GM12878 (cell line): ENCODE measurements at regions not wholly inside any gene's neighbourhood (a gene's known extent, or its start where the extent isn't known, plus 50 kb on each side); places are given as distances from the start of the nearest gene placed in this dataset.

Experiments used
- ATAC-seq: fragments of 200-7000 bp; cut with Tn5 transposase; 3 replicates; pipeline ENCODE4 v1.9.1; 2020; ENCODE audit warnings: mild to moderate bottlenecking, moderate library complexity
- BruUV-seq: library from RNA; stranded (reverse); fragments of 400-500 nt; replicated peaks from 2 replicates; lab custom pipeline; 2021; lab: Mats Ljungman, UMichigan
- CTCF ChIA-PET: fragments of 300-600 bp; sonication (Branson Sonifier 250); formaldehyde crosslinking; extraction: SDS; loops from one replicate; lab custom pipeline; 2021; ENCODE audit warnings: inconsistent platforms; lab: Yijun Ruan, JAX
- POLR2A ChIA-PET: fragments of 350-600 bp; formaldehyde crosslinking; extraction: SDS; loops from one replicate; lab custom pipeline; 2021; ENCODE audit warnings: inconsistent platforms; lab: Charles Lee
- RAD21 ChIA-PET: fragments of 300-600 bp; sonication (Branson Sonifier 250); formaldehyde crosslinking; loops from one replicate; lab custom pipeline; 2023; ENCODE audit warnings: antibody characterized with exemption; ENCODE audit not compliant: unreplicated experiment; lab: Charles Lee
- SMC1A ChIA-PET: fragments of 300-600 bp; sonication (Branson Sonifier 250); formaldehyde crosslinking; loops from one replicate; lab custom pipeline; 2023; ENCODE audit not compliant: unreplicated experiment, uncharacterized antibody; lab: Charles Lee
- DNase-seq: peaks from one replicate; pipeline ENCODE4 v3.0.0-alpha.2; 2011; ENCODE audit warnings: low read depth, low spot score
- FAIRE-seq: peaks from 3 replicates; lab custom pipeline; 2011; peaks lifted over from hg19 to GRCh38; lab: Jason Lieb, UNC
- H2AFZ ChIP-seq: 2 replicates; pipeline ENCODE4 v1.6.0; 2011; ENCODE audit warnings: low read depth, low read length, control low read depth; ENCODE audit not compliant: control insufficient read depth
- H3K27ac ChIP-seq: 2 replicates; pipeline ENCODE4 v1.5.1; 2011; ENCODE audit warnings: control low read depth; ENCODE audit not compliant: control insufficient read depth, insufficient read depth
- H3K27me3 ChIP-seq, 2 experiments: replicated peaks in 1 of 2; 2 replicates each; pipeline versions ENCODE4 v1.6.0 to v1.6.1; 2011; ENCODE audit warnings: low read length in 1 of 2; ENCODE audit not compliant: control insufficient read depth in 2 of 2, insufficient read depth in 2 of 2
- H3K36me3 ChIP-seq, 2 experiments: 2 replicates each; pipeline ENCODE4 v1.5.1; 2011; ENCODE audit warnings: low read length in 1 of 2; ENCODE audit not compliant: control insufficient read depth in 2 of 2, insufficient read depth in 2 of 2
- H3K4me1 ChIP-seq: 2 replicates; pipeline ENCODE4 v1.6.1; 2011; ENCODE audit warnings: mild to moderate bottlenecking, low read length, moderate library complexity, mixed read lengths; ENCODE audit not compliant: control insufficient read depth, insufficient read depth
- H3K4me2 ChIP-seq: 2 replicates; pipeline ENCODE4 v1.6.0; 2011; ENCODE audit warnings: control low read depth; ENCODE audit not compliant: control insufficient read depth, insufficient read depth
- H3K4me3 ChIP-seq: fragments of 200-600 bp; sonication (generic); 2 replicates; pipeline ENCODE4 v1.5.1; 2016
- H3K79me2 ChIP-seq: 2 replicates; pipeline ENCODE4 v1.6.0; 2011; ENCODE audit warnings: low read length; ENCODE audit not compliant: control insufficient read depth, insufficient read depth
- H3K9ac ChIP-seq: 2 replicates; pipeline ENCODE4 v1.8.0; 2011; ENCODE audit warnings: low read length, control low read depth, mixed read lengths; ENCODE audit not compliant: control insufficient read depth, insufficient read depth
- H3K9me3 ChIP-seq: replicated peaks from 3 replicates; pipeline ENCODE4 v1.5.1; 2011; ENCODE audit warnings: mild to moderate bottlenecking, low read length; ENCODE audit not compliant: control insufficient read depth, insufficient read depth
- H4K20me1 ChIP-seq: 2 replicates; pipeline ENCODE4 v1.6.0; 2011; ENCODE audit not compliant: control insufficient read depth, insufficient read depth
- BACH1 ChIP-seq: fragments of 450-650 bp; IDR thresholded peaks from 2 replicates; pipeline ENCODE4 v1.6.1; 2017; ENCODE audit warnings: mild to moderate bottlenecking, borderline replicate concordance
- CEBPB ChIP-seq, 2 experiments: fragments of 150-350 bp in 1 of 2; IDR thresholded peaks; 2 replicates each; pipeline ENCODE4 v1.6.1; 2012 to 2014; ENCODE audit warnings: low read depth in 2 of 2, low read length in 2 of 2, borderline replicate concordance in 1 of 2, inconsistent platforms in 1 of 2
- HDAC2 ChIP-seq: fragments of 200-600 bp; sonication (generic); IDR thresholded peaks from 2 replicates; pipeline ENCODE4 v1.6.1; 2017
- KDM1A ChIP-seq: fragments of 200-600 bp; sonication (generic); IDR thresholded peaks from 2 replicates; pipeline ENCODE4 v1.6.1; 2016; ENCODE audit warnings: borderline replicate concordance
- KLF5 ChIP-seq: fragments of 450-650 bp; IDR thresholded peaks from 2 replicates; pipeline ENCODE4 v1.6.1; 2014; ENCODE audit warnings: mild to moderate bottlenecking; ENCODE audit not compliant: partially characterized antibody
- MEF2B ChIP-seq: fragments of 450-650 bp; IDR thresholded peaks from 2 replicates; pipeline ENCODE4 v1.6.1; 2018; ENCODE audit warnings: mild to moderate bottlenecking, moderate library complexity; ENCODE audit not compliant: partially characterized antibody, poor library complexity, severe bottlenecking
- NBN ChIP-seq: fragments of 450-650 bp; IDR thresholded peaks from 2 replicates; pipeline ENCODE4 v1.6.1; 2016
- NFYB ChIP-seq: IDR thresholded peaks from 2 replicates; pipeline ENCODE4 v1.6.1; 2011; ENCODE audit warnings: low read depth, mild to moderate bottlenecking, low read length, improper control_type of control experiment, moderate library complexity; ENCODE audit not compliant: insufficient read depth
- ZNF384 ChIP-seq: IDR thresholded peaks from 2 replicates; pipeline ENCODE4 v1.6.1; 2012; ENCODE audit warnings: low read depth, mild to moderate bottlenecking, low read length, improper control_type of control experiment, borderline replicate concordance
- WGBS: methylation state at CpG from one replicate; pipeline ENCODE4 v1.1.6; 2016; ENCODE audit warnings: low lambda C conversion rate; ENCODE audit not compliant: insufficient replicate concordance, insufficient coverage; ENCODE audit errors: missing lambda C conversion rate; 5-methylcytosine and 5-hydroxymethylcytosine counted together
- in situ Hi-C: fragments of 300-500 bp; cut with MboI; formaldehyde crosslinking; loops from 9 replicates; pipeline ENCODE4 v1.14.3; 2018; ENCODE audit warnings: mixed read lengths
- intact Hi-C: fragments of 100-400 bp; cut with micrococcal nuclease; formaldehyde crosslinking; loops from one replicate; pipeline ENCODE4 v1.14.2; 2022; ENCODE audit not compliant: unreplicated experiment
- TF ChIP-seq, protein P1 (sequence below): IDR thresholded peaks from 2 replicates; pipeline ENCODE4 v1.6.1; 2012; ENCODE audit warnings: low read depth, low read length, improper control_type of control experiment

DNA sequence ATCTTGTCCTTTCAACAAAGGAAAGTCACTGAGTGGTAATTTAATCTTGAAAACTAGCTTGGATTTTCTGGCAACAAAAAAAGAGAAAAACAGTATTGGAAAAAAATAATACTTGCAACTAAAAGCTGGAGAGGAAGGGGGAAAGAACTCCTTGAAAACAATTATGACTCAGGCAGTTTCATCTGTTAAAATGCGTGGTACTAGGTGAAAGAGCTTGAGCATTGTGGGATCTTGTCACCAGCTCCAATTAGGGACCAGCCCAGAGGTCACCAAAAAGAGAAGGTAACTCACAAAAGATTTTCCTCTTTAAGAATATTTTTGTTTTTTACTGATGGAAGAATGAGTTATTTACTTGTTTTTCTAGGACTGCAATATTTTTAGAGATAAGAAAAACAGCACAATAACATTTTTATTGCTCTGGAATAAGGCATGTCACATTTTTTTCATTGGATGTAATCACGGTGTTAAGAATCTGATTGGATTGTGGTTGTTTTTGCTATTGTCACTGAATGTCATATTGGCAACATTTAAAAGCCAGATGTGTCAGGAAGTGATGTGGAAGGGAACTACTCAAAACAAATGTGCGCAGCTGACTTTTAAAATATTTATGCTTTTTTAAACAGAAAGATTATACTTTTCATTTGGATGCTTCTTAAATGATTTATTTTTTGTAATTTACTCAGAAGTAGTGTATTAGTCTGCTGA is 78.5 kb upstream of the ADAMTS5 start:
- ChIA-PET POLR2A (no interaction called here), CTCF (no interaction called here), RAD21 (no interaction called here), SMC1A (no interaction called here)
- BruUV-seq: no TSS peak
- no peak overlapping the region for H3K9ac ChIP-seq
- H3K79me2 ChIP-seq: no peaks in the 10 kb centered on the region
- no peaks in the 10 kb centered on the region for H4K20me1 ChIP-seq
- no peak for TF ChIP-seq NBN
- no peak for TF ChIP-seq BACH1
- no peak for TF ChIP-seq ZNF384
- TF ChIP-seq HDAC2: no peak
- TF ChIP-seq MEF2B: no peak
- no peak for TF ChIP-seq NFYB
- no peak for TF ChIP-seq KLF5
- no peak for TF ChIP-seq KDM1A
- TF ChIP-seq, protein P1, sequence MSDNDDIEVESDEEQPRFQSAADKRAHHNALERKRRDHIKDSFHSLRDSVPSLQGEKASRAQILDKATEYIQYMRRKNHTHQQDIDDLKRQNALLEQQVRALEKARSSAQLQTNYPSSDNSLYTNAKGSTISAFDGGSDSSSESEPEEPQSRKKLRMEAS: no peak
- TF ChIP-seq CEBPB (IDR thresholded peaks at IDR 0.05; ENCODE audit: borderline replicate concordance in 1 of 2, low read depth in 2 of 2, low read length in 2 of 2): no peak
- no peak for DNase-seq
- H2AFZ ChIP-seq: no peak overlapping the region
- in situ Hi-C loops (no loop called here), intact Hi-C loops (no loop called here)
- ATAC-seq: no peak
- H3K27me3 ChIP-seq: no peaks in the 10 kb centered on the region
- H3K4me1 ChIP-seq: no peaks in the 10 kb centered on the region
- FAIRE-seq: no peak
- WGBS: 0% methylated on average over 3 of the region's 3 CpGs
- no peak overlapping the region for H3K4me3 ChIP-seq
- H3K27ac ChIP-seq: no peak overlapping the region
- H3K4me2 ChIP-seq: no peak overlapping the region
- no peaks in the 10 kb centered on the region for H3K9me3 ChIP-seq
- H3K36me3 ChIP-seq: no peaks in the 10 kb centered on the region
